ENCODE measurements at regions not wholly inside any gene's neighbourhood (a gene's known extent, or its start where the extent isn't known, plus 50 kb on each side); places are given as distances from the start of the nearest gene placed in this dataset.
"Not testable (repeated sequence)": the region's sequence is repeated elsewhere in the genome, so short reads cannot be mapped to it uniquely, and the experiment has no call there.

DNA sequence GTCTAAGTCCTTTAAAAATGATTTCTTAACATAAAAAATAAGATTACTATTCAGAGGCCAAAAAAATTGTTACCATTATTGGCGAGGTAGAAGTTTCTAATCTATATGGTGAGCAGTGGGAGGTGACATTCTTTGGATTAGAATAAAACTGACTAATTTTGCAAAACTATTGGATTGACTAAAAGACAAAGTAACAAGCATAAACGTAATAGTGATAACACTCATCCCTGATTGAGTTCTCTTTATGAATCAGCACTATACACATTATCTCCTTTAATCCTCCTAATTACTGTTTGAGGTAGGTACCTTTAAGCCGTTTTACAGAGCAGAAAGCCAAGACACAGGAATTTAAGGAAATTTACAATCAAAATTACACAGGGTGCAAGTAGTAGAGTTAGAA lies 139.2 kb upstream of the NRP1 start:
- DNase-seq (ENCODE audit: low read depth) = no peak

GRCh38 chr10:33468006-33468405 lies 133.5 kb upstream of the NRP1 start:
- not testable (repeated sequence) for DNase-seq (ENCODE audit: low read depth)

DNA sequence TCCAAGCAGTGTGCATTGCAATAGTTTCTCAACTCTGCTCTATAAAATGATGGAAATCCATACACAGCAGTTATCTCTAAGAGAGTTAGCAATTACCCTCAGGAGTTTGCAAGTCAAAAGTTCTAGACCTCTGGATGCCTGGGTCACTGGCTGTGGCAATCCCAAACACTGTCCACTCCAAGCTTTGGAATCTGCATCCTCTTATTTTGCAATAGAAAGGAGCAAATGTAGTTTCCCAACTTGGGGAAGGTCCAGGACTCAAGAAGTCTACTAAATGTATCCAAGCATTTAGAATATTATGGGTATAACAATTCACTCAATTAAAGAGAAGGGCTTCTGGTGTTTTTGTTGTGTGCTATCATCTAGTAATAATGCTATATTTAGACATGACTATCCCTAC lies 131.3 kb upstream of the NRP1 start:
- no peak for DNase-seq (ENCODE audit: low read depth)

- DNase-seq (ENCODE audit: low read depth) = no peak
Observed at GRCh38 chr10:33463011-33463410, 128.5 kb upstream of the NRP1 start.

DNA sequence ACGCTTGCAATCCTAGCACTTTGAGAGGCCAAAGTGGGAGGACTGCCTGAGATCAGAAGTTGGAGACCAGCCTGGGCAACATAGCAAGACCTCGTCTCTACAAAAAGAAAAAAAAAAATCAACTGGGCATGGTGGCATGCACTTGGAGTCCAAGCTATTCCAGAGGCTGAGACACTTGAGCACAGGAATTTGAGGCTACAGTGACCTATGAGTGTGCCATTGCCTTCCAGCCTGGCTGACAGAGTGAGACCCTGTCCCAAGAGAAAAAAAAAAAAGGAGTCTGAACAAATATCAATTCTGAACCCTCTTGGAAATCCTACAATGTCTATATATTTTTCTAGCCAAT lies 126.8 kb upstream of the NRP1 start:
- no peak for DNase-seq (ENCODE audit: low read depth)

DNA sequence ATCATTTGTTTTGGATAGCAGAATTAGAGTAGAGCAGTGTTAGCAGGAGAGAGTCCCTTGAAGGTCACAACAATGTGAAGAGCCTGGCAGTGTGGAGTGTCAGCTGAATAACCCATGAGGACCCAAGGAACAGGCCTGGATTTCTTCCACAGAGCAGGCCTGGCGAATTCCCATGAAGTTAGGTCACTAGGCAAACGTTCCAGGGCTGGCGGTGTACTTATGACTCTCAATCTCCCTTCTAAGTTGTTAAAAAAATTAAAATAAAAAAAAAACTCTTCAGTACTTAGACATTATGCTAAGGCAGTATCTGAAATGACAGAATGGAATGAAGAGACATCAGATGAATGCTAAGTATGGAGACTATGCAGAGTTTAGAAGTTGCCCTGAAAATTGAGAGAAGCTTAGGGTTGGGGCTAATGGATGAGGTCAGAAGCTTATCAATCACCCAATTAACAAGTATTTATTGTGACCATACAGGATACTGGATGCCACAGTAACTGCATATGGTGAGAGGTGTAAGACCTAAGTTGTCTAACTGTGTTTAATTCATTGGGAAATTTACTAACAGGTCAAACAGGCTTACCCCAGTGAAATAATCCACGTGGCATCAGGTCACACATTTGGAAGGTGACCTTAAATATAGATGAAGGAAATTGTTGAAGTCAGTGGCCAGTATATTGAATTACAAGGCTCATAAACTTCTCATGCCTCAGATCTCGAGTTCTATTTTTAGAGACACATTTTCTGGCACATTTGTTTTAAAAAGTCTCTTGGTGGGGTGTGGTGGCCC lies 126.2 kb upstream of the NRP1 start:
- DNase-seq (ENCODE audit: low read depth) = no peak

DNA sequence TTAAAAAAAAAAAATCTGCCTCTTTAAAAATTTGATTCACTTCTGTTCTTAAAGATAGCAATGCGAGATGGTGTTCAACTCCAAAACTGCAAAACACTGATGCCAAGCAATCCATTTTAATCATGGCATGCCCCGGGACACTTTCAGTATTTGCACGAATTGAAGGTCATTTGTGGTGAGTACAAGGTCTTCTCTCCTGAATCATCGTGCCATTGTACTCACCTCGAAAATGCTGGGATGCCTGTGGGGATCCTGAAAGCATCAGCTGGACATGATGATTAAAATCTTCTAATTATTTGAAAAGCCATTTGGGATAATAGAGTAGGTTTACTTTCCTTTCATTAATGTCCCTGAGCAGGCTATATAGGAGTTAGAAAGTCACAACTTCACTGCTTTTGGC lies 125.1 kb upstream of the NRP1 start:
- DNase-seq (ENCODE audit: low read depth) = no peak

DNA sequence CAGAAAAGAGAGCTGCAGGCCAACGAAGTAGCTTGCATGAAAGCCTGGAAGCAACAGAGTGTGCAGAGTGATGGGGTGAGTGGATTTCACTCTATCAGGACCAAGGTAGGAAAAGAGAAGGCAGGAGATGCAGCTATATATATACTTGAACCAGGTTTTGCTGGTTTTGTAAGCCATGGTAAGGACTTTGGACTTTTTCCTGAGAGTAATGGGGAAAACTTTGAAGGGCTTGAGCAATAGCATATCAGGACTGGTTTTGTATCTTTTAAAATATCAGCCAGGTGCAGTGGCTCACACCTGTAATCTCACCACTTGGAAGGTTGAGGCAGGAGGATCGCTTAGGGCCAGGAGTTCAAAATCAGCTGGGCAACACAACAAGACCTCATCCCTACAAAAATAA lies 120.6 kb upstream of the NRP1 start:
- DNase-seq (ENCODE audit: low read depth) = no peak

- no peak for DNase-seq (ENCODE audit: low read depth)
Observed at GRCh38 chr10:33454554-33454953, 120.1 kb upstream of the NRP1 start.

- DNase-seq (ENCODE audit: low read depth) = no peak
Observed at GRCh38 chr10:33453081-33454025, 118.9 kb upstream of the NRP1 start.

GRCh38 chr10:33448421-33449140 lies 114.1 kb upstream of the NRP1 start:
- no peak for DNase-seq (ENCODE audit: low read depth)

GRCh38 chr10:33441561-33441960 lies 107.1 kb upstream of the NRP1 start:
- no peak for DNase-seq (ENCODE audit: low read depth)

- DNase-seq (ENCODE audit: low read depth) = no peak
Observed at GRCh38 chr10:33434933-33435332, 100.5 kb upstream of the NRP1 start.

GRCh38 chr10:33428682-33429081 lies 94.2 kb upstream of the NRP1 start:
- no peak for DNase-seq (ENCODE audit: low read depth)

- no peak for DNase-seq (ENCODE audit: low read depth)
Observed at GRCh38 chr10:33423154-33423529, 88.7 kb upstream of the NRP1 start.

DNA sequence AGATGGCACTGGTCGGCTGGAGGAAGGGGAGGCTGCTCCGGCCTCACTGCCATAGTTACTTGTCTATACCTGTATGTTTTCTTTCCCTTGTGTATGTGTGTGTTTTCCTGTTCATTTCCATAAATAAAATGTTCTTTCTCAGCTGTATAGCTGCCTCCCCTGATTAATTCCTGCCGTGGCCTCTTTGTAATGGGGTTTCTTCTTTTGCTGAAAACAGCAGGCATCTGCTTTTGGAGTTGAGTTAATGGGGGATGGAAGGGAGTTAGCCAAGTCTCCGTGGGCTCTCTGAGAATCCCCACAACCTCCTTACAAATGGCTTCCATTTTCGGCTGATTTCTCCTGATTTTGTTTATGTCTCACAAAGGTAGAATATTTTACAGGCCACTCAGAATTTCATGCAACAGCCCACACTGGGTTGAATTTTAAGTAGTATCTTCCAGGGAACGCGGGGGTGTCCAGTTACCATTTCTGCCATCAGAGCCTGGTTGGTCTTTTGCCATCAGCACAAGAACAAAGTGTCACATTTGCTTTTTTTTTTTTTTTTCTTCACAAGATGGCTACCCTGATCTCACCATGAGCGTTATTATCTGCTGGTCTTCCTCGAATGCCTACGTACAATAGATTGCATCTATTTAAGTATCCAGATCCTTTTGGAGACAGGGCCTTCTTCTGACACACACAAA lies 88.1 kb upstream of the NRP1 start:
- no peak for DNase-seq (ENCODE audit: low read depth)

DNA sequence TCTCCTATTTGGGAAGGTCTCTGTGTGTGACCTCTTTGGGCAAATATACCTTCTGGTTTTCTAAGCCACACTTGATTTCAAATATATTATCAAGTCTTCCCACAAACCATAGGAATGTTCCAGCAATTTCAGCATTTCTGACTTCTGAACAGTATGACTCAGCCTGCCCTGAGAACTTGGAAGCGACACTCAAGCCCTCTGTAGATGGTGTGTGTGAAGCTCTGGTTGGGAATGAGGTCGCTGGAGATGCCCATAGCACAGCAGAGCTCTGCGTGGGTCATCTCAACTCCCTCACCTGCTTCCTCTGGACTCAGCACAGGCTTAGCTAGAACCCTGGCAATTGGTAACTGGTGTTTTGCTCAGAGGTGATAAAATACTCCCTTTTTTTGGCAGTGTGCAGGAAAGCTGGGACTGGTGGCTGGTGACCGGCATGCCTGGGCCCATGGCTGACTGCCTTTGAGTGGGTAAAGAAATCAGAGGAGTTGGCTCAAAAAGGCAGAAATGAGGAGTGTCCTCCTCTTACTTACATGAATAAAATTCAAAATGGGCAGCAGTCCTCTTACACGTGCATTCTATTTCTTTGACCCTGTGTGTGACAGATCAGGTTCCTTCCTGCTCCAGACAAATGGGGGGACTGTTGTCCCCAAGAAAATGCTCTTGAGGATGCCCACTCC lies 87.5 kb upstream of the NRP1 start:
- no peak for DNase-seq (ENCODE audit: low read depth)

DNA sequence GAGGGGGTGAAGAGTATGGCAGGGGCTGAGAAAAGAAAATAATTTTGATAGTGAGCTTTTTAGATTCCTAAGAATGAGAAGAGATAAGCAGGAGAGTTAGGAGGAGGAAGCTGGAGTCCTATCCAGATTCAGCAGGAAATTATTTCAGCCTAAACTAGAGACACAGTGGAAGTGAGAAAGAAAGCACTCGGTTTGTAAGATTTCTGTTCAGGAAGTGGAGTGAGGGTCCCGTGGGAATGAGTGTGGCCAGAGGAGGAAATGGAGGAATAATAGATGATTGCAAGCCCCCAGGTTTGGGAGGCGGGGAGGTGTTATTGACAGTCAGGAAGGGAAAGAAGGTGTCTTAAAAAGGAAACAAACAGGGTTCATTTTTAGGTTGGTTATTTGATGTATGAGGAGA lies 84.8 kb upstream of the NRP1 start:
- no peak for DNase-seq (ENCODE audit: low read depth)

DNA sequence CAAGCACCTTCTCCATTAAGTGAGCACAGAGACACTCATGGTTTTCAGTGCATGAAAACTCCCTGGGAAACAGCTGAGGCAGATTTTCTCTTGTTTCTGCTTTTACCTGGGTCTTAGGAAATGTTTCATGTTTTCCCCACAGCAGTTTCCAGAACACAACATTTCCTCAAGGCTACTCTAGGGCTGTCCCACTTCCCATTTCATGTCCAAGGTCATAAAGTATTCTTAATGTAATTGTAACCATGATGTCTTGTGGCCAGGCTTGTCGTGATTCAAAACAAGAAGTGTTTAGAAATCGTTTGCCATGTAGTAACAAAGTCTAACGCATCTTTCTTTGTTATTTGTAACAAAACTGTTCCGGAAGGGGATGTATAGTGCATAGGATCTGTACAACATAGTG lies 83.8 kb upstream of the NRP1 start:
- DNase-seq (ENCODE audit: low read depth) = no peak

- no peak for DNase-seq (ENCODE audit: low read depth)
Observed at GRCh38 chr10:33416691-33417090, 82.2 kb upstream of the NRP1 start.

GRCh38 chr10:33416209-33416608 lies 81.7 kb upstream of the NRP1 start:
- no peak for DNase-seq (ENCODE audit: low read depth)

GRCh38 chr10:33414841-33415240 lies 80.4 kb upstream of the NRP1 start:
- DNase-seq (ENCODE audit: low read depth) = no peak
